HEK293 (cell line): ENCODE measurements at regions not wholly inside any gene's neighbourhood (a gene's known extent, or its start where the extent isn't known, plus 50 kb on each side); places are given as distances from the start of the nearest gene placed in this dataset.

Experiments
- BCL11A ChIP-seq: fragments of 450-650 bp; formaldehyde crosslinking; IDR thresholded peaks from 2 replicates; pipeline ENCODE4 v1.5.1; 2016; ENCODE audit warnings: low read depth, missing biosample characterization, missing genetic modification characterization
- ZBTB21 ChIP-seq: fragments of 450-650 bp; formaldehyde crosslinking; IDR thresholded peaks from 2 replicates; pipeline ENCODE4 v1.5.1; 2017; ENCODE audit warnings: missing biosample characterization, missing genetic modification characterization
- ZFP41 ChIP-seq: fragments of 450-650 bp; formaldehyde crosslinking; IDR thresholded peaks from 2 replicates; pipeline ENCODE4 v1.5.1; 2016; ENCODE audit warnings: missing biosample characterization, missing genetic modification characterization, borderline replicate concordance
- ZNF202 ChIP-seq: fragments of 450-650 bp; formaldehyde crosslinking; IDR thresholded peaks from 2 replicates; pipeline ENCODE4 v1.5.1; 2016; ENCODE audit warnings: missing biosample characterization, missing genetic modification characterization, borderline replicate concordance
- ZNF510 ChIP-seq: fragments of 450-650 bp; formaldehyde crosslinking; IDR thresholded peaks from 2 replicates; pipeline ENCODE4 v1.5.1; 2018; ENCODE audit warnings: mild to moderate bottlenecking, missing genetic modification characterization, missing biosample characterization; ENCODE audit not compliant: insufficient replicate concordance
- ZNF670 ChIP-seq: fragments of 450-650 bp; formaldehyde crosslinking; IDR thresholded peaks from 2 replicates; pipeline ENCODE4 v1.5.1; 2016; ENCODE audit warnings: missing biosample characterization, missing genetic modification characterization, low read depth
- ZNF777 ChIP-seq: fragments of 450-650 bp; formaldehyde crosslinking; IDR thresholded peaks from 2 replicates; pipeline ENCODE4 v1.5.1; 2017; ENCODE audit warnings: missing biosample characterization, missing genetic modification characterization, borderline replicate concordance
- TF ChIP-seq, protein P1 (sequence below): fragments of 450-650 bp; formaldehyde crosslinking; IDR thresholded peaks from 2 replicates; pipeline ENCODE4 v1.5.1; 2016; ENCODE audit warnings: missing biosample characterization, missing genetic modification characterization
- TF ChIP-seq, protein P2 (sequence below): fragments of 450-650 bp; formaldehyde crosslinking; IDR thresholded peaks from 2 replicates; pipeline ENCODE4 v1.5.1; 2016; ENCODE audit warnings: missing biosample characterization, missing genetic modification characterization

DNA sequence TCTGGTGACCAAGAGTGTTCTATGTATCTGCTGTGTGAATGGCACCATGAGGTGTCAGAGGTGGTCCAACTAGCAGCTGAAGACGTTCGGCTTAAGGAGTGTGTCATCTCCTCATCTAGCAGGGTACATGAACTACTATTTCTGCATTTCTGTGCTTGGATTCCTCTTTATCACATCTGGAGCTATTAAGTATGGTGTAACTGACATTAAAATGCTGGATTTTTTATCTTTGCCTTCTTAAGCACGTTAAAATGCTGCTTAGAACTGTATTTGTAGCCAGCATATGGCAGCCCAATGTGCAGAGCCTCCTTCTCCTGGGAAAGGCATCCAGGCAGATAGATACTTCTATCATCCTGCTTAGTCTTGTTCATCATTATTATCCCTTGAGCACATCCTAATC lies 409.3 kb upstream of the MMADHC start:
- no peak for TF ChIP-seq ZNF670
- TF ChIP-seq ZNF777 (tag by site-specific recombination) = no peak
- TF ChIP-seq, protein P1, sequence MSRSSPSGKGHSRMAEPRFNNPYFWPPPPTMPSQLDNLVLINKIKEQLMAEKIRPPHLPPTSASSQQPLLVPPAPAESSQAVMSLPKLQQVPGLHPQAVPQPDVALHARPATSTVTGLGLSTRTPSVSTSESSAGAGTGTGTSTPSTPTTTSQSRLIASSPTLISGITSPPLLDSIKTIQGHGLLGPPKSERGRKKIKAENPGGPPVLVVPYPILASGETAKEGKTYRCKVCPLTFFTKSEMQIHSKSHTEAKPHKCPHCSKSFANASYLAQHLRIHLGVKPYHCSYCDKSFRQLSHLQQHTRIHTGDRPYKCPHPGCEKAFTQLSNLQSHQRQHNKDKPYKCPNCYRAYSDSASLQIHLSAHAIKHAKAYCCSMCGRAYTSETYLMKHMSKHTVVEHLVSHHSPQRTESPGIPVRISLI (tag by site-specific recombination) = no peak
- TF ChIP-seq, protein P2, sequence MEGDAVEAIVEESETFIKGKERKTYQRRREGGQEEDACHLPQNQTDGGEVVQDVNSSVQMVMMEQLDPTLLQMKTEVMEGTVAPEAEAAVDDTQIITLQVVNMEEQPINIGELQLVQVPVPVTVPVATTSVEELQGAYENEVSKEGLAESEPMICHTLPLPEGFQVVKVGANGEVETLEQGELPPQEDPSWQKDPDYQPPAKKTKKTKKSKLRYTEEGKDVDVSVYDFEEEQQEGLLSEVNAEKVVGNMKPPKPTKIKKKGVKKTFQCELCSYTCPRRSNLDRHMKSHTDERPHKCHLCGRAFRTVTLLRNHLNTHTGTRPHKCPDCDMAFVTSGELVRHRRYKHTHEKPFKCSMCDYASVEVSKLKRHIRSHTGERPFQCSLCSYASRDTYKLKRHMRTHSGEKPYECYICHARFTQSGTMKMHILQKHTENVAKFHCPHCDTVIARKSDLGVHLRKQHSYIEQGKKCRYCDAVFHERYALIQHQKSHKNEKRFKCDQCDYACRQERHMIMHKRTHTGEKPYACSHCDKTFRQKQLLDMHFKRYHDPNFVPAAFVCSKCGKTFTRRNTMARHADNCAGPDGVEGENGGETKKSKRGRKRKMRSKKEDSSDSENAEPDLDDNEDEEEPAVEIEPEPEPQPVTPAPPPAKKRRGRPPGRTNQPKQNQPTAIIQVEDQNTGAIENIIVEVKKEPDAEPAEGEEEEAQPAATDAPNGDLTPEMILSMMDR = no peak
- TF ChIP-seq ZFP41 (tag by site-specific recombination) = no peak
- no peak for TF ChIP-seq BCL11A (tag by site-specific recombination)
- TF ChIP-seq ZNF202 (tag by site-specific recombination) = no peak
- TF ChIP-seq ZBTB21 (tag by site-specific recombination) = no peak
- no peak for TF ChIP-seq ZNF510 (tag by site-specific recombination)
